Kidney capillary endothelial cell (primary cell): ENCODE measurements at regions not wholly inside any gene's neighbourhood (a gene's known extent, or its start where the extent isn't known, plus 50 kb on each side); places are given as distances from the start of the nearest gene placed in this dataset.
"Not testable (repeated sequence)": the region's sequence is repeated elsewhere in the genome, so short reads cannot be mapped to it uniquely, and the experiment has no call there.

Experiments used
- DNase-seq: peaks from one replicate; pipeline ENCODE4 v3.0.0-alpha.2; 2018; ENCODE audit warnings: low spot score

DNA sequence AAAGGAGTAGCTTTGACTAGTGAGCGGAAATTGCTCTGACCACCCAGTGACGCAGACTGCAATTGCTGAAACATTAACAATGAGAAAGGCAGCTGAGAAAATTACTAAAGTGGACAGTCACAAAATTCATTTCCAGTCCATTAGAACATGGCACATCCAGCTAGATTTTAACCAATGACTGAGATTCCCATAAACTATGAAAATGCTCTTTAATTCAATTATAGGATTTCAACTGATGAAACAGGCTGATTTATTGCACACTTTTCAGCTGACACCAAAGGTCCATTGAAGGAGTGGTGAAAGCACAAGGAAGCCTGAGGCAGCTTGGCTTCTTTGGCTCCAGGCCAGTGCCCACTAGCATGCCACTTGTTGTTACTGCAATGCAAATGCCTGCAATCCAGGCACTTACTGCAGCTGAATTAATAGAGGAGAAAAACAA is 933.4 kb downstream of the SLITRK6 start:
- DNase-seq: no peak

DNA sequence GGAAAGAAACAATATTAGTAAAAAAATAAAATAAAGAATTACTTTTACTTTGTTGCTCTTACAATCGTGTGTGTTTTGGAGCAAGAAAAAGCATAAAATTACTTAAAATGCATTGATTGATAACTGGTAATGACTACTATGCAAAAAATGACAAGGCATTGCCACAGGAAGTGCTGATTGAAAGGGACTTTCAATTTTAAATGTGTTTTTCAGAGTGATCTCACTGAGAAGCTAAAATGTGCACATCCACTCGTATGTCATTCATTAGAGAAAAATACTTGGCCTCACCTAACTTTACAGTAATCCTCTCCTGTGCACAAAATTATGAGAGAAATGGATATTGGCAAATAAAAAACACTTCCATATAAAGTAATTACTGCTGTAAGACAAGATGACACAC is 934.9 kb downstream of the SLITRK6 start:
- no peak for DNase-seq

DNA sequence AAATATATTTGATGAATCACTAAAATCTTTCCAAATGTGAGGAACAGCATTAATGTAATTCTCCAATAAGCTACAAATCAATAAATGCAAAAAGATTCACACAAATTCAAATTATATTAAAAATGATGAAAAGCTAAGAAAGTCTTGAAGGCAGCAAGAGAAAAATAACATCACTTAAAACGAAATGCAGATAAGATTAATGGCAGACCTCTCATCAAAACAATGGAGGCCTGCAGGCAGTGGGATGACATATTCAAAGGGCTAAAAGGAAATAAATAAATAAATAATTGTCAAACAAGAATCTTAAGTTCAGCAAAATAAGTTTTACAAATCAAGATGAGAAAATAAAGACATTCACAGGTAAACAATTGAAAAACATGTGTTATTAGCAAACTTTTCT is 952.1 kb downstream of the SLITRK6 start:
- no peak for DNase-seq

DNA sequence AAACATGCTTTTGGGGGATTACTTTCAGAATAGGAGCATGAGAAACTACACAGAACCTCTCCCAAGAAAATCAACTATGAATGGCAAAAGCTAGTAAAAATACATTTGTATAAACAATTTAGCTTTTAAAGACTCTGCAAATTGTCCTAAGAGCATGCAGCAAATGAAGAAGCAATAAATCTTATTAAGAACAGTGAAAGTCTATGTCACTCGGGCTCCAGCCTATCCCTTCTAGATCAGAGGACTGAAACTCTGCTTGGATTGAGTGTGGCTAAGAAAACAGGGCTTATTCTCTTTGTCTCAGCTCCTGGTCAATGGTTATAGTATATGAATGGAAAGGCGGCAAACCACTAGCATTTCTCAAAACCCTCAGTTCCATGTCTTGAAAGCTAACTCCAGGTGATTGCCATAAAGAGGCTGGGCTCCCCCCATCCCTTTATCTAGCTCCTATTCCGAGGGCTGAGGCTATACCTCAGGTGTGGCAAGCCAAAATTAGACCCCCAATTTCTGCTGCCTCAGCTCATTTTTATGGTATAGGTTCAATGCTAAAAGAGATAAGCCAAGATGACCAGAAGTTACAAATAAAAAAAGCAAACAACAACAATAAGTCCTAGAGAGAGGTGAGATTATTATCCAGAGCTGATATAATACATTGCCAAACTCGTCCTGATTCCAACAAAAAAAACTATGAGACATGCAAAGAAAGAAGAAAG is 953.2 kb downstream of the SLITRK6 start:
- DNase-seq: no peak

DNA sequence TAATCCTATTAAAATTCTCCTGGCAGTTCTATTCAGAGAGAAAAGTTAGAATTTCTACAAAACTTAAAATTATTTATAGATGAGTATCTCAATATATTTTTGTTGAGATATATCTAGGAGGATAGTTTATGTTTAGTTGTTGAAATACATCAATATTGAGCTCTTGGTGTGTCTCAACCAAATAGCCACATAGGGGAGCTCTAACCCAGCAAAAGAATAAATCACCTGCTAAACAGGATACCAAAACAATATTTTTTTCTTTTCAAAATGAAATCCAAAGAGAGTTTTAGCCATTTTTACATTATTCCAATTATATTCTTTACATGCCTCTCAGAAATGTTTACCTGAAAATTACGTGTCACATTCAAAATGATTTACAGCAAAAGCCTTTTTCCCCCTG is 954.7 kb downstream of the SLITRK6 start:
- no peak for DNase-seq

DNA sequence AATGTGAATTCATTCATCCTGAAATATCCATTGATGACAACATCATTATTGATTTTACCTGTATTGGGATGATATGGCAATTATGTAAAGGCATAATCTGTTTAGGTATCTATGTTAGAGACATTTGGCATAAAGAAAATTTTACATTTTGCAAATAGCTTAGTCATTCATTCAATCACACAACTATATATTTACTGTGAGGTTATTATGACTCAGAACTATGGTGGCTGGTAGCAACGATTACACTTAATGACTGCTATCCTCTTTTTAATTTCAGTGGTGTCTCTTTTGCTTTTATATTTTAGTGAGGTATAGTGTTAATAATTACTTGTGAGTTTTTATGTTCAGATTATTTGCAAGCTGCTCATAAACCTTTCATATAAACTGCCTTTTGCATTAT is 955.9 kb downstream of the SLITRK6 start:
- DNase-seq: no peak

DNA sequence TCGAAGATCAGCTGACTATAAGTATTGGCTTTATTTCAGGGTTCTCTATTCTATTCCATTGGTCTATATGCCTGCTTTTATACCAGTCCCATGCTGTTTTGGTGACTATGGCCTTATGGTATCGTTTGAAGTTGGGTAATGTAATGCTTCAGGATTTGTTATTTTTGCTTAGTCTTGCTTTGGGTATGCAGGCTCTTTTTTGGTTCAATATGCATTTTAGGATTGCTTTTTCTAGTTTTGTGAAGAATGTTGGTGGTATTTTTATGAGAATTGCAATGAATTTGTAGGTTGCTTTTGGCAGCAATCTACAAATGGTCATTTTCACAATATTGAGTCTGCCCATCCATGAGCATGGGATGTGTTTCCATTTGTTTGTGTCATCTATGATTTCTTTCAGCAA is 951.9 kb upstream of the SLITRK1 start:
- no peak for DNase-seq

DNA sequence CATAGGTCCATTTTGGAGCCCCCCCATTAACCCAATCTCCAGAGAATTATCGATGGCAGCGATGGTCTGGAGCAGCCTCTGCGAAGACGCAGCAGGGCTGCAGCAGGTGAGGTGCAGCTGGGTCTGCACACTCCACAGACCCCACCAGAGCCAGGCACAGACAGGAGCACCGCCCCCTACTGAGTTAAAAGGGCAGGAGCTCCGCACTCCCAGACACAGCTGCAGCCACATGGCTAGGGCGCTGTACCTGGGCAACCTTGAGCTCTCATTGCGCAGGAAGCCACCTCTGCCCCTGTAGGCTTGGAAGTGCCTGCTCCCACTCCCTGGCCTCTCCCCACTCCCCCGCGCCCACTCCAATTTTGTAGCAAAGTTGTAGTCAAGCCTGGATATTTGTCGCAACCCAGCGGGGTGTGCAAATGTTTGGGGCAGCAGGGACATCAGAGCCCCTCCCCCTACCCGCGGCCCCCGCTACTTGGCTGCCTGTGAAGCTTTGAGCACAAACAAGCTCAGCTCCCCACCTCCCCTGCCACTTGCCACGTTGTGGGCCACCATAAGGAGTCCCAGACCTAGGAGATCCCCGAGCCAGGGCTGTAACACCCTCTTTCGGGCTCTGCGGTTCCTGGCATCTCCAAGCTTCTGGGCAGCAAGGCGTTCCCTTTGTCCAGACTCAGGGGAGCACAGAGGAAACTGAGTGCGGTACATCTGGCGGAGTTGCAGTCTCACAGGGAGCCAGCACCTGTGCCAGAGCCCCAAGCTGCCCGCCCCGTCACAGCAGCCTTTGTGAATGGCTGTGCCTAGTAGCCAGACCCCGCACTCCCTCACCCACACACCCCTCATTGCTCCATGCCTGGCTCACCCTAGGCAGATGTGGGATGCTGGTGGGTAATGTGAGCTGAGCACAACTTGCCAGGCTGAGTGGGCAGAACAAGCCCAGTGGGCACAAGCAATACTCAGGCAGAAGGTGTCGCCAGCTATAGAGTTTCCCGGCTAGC is 949.7 kb upstream of the SLITRK1 start:
- no peak for DNase-seq

DNA sequence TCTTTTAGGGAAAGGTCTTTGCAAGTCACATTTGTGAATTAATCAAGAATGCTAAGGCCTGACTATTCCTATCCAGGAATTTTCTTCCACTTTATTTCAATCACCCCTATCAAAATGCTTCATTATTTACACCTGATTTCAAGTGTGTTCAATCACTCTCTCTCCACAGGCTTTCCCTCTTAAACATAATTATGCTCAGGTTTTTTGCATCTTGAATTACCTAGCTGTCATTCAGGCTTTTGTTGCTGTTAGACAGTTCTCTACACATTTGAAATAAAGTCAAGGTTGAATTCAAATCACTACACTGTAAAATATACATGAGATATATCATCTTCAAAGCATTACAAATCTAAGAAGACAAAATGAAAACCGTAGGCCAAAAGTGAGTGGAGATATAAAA is 941.3 kb upstream of the SLITRK1 start:
- no peak for DNase-seq

DNA sequence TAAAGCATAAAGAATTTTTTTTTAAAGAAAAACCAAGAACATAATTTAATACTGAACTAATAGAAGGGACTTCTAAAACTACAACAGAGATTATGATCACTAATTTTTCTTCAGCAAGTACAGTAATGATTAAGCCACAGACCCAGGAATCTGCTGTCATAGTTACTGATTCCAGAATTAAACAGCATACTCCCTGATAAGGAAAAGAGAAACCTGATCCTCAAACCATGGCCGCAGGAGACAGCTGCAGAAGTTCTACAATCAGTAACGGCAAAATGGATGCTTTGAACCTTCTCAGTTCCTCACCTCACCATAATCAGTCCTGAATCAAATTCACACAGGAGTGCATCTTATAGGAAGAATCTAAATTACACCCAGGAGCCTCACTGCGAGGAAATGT is 939.0 kb upstream of the SLITRK1 start:
- DNase-seq: no peak

DNA sequence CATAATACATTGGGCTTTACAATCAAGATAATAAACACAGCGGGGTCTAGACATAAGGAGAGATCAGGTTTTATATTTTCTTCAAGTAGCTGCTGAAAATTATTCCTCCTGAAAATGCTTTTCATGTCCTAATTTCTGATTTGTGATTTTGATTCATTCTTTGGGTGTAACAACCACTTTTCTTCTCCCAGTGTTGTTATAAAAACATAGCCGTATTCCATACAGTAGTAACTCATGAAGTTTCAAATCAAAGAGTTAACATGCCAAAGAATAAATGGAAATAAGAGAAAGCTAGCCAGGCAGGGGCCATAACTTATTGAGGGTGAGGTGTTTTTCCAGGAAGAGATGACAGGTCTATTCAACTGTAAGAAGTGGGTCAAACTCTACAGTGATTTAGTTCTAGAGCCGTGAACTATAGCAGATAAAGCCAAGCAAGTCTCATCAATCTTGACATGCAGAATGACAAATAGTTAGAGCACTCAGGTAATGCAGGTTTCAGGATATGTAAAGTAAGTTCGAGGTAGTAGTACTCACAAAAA is 934.4 kb upstream of the SLITRK1 start:
- DNase-seq: no peak

DNA sequence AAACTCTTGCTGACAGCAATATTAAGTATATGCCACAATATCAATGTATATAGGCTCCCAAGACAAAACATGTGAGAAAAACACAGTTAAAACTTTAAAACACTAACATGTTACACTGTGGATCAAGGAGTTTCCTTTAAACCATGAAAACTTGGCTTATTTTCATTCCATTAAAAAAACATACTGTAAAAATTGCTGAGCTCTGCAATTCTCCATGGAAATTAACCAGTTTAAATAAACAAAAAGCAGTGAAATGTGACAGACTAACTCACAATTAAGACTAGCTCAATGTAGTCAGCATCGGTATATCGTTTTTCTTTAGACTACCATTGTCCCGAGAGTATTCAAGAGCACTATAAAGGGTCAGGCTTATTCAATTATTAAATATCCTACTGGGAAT is 930.5 kb upstream of the SLITRK1 start:
- DNase-seq: no peak

DNA sequence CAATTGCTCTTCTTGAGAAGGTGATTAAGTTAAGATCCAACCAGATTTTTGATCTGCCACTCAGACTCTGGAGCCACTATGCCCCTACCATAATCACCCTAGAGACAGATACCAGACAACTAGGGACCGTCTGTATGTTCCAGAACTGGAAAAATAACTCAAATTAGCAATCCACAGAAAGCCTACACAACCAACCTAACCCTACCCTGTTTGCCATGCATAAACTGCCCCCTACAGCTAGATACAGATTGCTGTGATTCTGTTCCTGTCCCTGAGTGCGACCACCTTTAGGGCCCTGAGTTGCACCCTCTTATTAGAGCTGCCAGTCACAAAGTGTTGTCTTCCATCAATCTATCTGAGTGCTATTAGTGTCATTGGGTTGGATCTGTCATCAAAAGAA is 929.8 kb upstream of the SLITRK1 start:
- DNase-seq: no peak

DNA sequence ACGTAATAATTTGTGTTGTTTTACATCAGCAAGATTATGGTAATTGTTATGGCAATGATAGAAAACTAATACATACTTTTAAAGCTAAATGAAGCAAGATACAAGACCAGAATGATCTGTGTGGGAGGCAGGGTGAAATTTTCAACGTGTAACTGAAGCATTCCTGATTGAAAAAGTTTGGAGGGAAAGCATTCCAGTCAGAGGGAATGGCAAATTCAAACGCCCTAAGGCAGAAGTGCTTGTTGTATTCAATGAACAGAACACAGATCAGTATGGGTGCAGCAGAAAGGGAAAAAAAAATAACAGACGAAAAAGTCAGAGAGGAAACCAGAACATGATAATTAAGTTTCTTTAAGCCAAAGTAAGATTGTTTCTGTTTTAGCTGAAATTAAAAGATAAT is 928.5 kb upstream of the SLITRK1 start:
- DNase-seq: no peak

DNA sequence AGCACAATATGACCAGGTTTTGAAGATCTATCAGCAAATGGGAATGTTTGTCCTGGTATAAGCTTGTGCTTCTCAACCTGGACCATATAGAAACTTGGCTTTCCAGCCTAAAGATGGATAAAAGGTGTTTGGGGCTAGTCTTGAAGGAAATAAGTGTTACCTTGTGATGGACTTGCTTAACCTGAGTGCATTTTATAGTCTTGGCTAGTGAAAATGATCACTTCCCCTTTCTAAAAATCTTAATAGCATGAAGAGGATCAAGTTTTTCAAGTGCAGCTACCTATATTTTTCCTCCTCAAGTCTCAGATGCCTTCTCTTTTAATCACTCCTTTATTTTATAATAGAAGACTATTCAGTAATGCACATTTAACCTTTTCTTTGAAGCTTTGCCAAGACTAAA is 919.8 kb upstream of the SLITRK1 start:
- no peak for DNase-seq

DNA sequence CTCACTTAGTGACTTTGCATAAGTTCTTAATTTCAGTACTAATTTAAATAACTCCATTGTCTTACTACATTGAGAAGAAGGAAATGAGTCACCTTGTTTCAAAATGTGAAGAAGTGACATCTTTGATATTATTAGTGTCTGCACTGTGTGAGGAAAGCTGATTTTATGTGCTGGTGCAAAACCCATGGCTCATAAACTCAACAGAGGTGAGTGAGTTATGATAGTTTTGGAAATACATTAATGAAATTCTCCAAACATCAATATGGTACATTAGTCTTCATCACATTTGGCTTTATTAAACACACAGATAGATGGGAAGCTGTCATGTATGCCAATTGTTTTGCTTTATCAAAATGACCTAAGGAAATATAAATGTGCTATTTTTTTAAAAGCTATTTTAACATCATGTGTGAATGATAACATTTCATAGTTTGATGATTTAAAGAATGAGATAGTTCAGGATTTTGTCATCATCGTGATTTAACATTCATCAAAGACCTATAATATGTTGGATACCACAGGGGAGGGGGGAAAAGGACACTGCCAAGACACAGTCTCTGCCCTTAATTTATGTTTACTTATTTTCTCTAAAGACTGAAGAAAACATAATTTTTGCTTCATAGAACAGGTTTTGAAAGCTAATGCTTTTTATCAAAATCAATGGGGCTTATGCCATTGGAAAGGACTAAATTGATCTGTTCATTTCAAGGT is 902.3 kb upstream of the SLITRK1 start:
- DNase-seq: no peak

DNA sequence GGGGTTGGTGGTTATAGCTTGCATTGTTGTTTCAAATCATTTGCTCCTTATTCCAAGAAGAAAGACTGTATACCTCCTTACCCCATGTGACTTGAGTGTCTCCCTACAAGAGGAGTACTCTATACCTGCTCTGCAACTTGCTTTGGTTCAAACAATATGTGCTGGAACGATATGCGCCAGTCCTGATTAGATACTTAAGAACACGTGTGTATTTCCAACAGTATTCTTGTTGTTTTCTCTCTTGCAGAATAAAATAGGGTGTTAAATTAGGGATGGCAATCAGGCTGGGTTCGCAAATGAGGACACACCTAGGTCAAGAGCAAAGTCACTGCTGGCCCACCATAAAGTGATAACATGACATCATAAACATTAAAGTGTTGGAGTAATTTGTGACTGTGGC is 895.0 kb upstream of the SLITRK1 start:
- no peak for DNase-seq

DNA sequence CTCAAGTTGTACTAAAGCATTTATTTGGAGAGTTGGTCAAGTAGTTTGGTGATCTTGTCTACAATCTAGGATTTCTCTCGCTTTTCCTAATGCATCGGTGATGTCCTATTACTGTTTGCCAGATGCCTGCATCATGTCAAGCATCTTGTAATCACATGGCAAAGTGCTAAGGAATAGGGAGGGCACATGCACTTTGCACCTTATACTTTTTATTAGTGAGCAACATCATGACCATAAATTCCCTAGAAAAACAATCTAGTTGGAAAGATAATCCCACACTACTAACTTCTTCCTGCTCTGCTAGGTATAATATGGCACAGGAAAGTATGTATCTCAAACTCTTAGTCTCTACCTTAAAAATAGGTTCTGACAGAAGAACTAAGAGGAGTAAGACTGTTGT is 894.3 kb upstream of the SLITRK1 start:
- no peak for DNase-seq

DNA sequence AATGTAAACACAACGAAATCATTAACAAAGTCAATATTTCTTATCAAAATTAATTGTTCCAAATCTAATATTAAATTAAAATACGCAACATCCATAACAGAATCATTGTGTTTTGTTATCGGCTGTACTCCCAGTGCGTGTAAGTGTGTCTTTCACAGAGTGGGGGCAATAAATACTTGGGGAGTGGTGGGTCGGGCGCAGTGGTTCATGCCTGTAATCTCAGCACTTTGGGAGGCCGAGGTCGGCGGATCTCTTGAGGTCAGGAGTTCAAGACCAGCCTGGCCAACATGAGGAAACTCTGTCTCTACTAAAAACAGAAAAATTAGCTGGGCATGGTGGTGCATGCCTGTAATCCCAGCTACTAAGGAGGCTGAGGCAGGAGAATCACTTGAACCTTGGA is 893.6 kb upstream of the SLITRK1 start:
- not testable (repeated sequence) for DNase-seq

DNA sequence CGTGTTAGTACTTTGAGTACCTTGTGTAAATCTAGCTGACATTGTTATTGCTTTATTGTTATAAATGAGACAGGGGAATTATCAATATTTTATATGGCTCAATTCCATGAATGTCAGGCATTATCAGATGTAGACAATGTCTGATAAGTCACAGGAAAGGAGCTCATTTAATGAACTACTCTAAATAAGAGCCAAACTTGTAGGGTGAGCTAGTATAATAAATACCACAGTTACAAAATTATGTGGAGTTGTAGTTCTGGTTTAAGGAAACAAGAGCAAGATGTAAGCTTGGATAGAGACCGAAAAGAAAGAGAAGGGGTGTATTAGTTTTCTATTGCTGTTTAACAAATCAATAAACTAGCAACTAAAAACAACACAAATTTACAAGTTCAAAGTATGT is 891.8 kb upstream of the SLITRK1 start:
- DNase-seq: no peak

DNA sequence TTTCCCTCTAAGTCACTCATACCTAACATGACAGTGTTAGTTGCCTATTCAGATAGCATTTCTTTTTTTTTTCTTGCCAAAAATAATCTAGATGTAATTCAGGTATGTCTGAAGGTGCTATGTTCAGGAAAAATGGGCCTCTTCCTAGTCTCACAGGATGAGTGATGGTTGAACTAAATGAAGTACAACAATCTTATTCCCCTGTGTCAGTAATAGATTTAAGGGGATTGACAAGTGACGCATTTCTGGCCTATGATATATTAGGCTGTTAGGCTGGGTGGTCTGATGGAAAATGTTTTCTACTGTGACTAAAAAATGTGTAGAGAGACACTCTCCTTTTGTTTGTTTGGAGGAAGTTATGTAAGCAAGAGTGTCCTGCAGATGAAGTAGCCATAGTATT is 878.7 kb upstream of the SLITRK1 start:
- no peak for DNase-seq

DNA sequence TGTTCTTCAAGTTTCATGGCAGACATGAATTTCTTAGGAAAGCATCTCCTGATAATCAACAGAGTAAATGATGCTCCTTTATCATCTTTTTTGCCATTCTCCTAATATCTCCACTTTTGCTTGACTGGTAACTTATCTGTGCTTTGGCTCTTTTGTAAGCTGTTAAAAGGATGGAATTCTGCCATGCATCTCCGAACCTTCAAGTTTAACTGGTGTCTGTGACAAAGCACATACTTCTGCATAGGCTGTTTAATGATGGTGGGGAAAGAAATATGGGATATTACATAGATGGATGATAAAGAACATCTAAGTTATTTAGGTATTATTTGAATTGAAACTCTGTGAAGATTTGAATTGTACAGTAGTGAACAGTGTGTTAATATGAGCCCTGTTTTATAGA is 866.9 kb upstream of the SLITRK1 start:
- DNase-seq: no peak
